Renal cortex interstitium (tissue), 11 donors: ENCODE measurements at regions not wholly inside any gene's neighbourhood (a gene's known extent, or its start where the extent isn't known, plus 50 kb on each side); places are given as distances from the start of the nearest gene placed in this dataset.

ENCODE experiments used
- DNase-seq, 11 donors: peaks; one replicate each; pipeline ENCODE4 v3.0.0-alpha.2; 2013; ENCODE audit warnings: low read depth in 9 of 11, low spot score in 4 of 11; ENCODE audit errors: extremely low read depth in 1 of 11

DNA sequence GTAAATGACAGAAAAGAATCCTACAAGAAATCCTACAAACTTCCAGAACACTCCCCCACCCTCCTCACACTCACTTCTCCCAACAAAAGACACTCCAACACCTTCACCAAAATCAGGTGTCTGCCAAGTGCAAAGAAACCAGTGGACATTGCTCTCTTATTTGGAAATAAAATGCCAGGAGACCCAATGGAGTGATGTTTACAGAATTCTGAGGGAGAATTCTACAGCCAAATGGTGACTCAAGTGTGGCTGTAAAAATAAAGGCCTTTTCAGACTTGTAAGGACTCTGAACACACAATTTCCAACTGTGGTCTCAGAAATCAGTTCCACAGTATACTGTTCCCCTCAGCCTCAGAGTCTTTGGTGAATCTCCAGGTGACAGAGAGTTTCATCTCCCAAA is 109.6 kb upstream of the CARMIL1 start:
- DNase-seq, result no peak

GRCh38 chr6:25169961-25170360 is 109.2 kb upstream of the CARMIL1 start:
- DNase-seq, result no peak

- no peak for DNase-seq
Measured at GRCh38 chr6:25170640-25171039, 108.5 kb upstream of the CARMIL1 start.

GRCh38 chr6:25171301-25171700 is 107.9 kb upstream of the CARMIL1 start:
- no peak for DNase-seq

DNA sequence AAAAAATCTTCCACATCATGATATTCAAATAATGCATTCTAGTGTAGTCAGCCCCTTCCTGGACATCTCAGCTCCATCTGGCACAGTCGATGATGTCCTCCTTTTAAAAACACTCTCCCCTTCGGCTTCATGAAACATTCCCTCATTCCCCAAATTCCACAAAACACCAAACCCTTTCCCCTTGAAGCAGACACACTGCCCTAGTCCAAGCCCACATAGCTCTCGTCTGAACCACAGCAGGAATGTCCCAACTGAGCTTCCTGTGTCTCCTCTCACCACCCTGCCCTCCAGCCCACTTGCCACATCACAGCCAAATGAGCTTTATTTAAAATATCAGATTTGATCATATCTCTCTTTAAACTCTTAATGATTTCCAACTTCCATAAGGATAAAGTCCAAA is 106.4 kb upstream of the CARMIL1 start:
- DNase-seq, result no peak

- no peak for DNase-seq
Measured at GRCh38 chr6:25173246-25173645, 105.9 kb upstream of the CARMIL1 start.

- DNase-seq, result no peak
Measured at GRCh38 chr6:25173951-25174474, 105.2 kb upstream of the CARMIL1 start.

- no peak for DNase-seq
Measured at GRCh38 chr6:25174678-25175077, 104.5 kb upstream of the CARMIL1 start.

DNA sequence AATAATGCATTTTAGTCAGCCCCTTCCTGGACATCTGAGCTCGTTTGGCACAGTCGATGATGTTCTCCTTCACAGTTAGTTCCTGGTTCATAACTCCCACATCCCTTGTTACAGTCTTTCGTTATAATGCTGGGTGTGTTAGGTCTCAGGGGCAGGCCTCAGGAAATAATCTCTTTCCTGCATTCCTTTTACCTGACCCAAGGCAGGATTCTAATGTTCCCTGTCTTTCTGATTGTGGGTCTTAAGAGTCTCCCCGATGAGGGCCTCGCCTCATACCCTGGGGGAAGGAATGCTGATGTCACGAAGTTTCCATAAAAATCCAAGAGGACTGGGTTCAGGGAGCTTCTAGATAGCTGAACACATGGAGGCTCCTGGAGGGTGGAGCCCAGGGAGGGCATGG is 104.0 kb upstream of the CARMIL1 start:
- DNase-seq, result no peak

DNA sequence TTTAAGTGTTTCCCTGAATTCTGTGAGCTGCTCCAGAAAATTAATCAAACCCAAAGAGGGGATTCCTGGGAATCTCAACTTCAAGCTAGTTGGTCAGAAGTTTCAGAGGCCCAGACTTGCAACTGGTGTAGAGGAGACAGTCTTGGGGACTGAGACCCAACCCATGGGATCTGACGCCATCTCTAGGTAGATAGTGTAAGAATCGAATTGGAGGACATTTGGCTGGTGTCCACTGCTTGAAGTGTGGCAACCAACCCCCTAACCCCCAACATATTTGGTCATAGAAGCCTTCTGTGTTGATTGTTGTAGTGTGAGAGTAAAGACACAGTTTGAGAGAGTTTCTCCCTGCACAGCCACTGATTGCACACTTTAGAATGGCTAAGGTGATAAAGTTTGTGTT is 103.5 kb upstream of the CARMIL1 start:
- no peak for DNase-seq

GRCh38 chr6:25176466-25176865 is 102.7 kb upstream of the CARMIL1 start:
- DNase-seq, result no peak

GRCh38 chr6:25177500-25178028 is 101.6 kb upstream of the CARMIL1 start:
- DNase-seq, result no peak

DNA sequence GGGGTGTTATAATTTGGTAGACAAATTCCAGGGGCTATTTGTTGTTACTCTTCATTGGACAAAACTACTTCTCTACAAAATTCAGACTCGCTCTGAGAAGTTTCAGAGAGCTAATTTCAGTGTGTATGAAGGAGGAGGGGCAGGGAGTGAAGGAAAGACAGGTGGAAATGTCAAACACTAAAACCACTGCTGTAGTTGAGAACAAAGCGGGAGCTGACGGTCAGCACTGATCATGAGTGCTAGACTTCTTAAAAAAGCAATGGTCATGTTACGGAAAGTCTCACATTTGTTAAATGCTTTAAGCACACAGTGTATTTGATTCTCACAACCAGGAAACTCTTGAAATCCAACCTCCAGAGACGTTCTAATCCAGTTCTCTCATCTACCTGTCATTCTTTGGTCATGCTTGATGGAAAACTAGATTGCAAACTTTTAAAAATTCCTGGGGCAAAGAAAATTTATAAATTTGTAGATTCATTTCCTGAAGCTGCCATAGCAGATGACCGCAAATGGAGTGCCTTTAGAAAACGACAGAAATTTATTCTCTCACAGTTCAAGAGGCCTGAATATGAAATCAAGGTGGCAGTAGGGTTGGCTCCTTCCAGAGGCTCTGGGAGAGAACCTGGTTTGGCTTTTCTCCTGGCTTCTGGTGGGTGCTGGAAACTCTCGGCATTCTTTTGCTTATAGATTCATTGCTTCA is 100.7 kb upstream of the CARMIL1 start:
- no peak for DNase-seq

GRCh38 chr6:25179051-25179778 is 100.0 kb upstream of the CARMIL1 start:
- DNase-seq, result no peak

- no peak for DNase-seq
Measured at GRCh38 chr6:25180630-25181349, 98.4 kb upstream of the CARMIL1 start.

- no peak for DNase-seq
Measured at GRCh38 chr6:25181350-25181724, 97.8 kb upstream of the CARMIL1 start.

DNA sequence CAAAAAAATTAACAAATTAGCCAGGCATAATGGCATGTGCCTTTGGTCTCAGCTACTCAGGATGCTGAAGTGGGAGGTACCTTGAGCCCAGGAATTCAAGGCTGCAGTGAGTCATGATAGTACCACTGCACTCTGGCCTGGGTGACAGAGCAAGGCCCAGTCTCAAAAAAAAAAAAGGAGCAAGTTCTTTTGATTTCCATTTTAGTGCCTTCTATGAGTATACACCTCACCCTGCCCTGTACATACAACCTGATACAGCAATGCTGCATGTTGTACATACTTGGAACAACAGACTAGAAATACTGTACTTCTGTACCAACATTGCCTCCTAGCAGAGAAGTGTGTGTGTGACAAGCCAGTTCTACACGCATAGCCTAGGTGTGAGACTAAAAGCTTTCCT is 97.3 kb upstream of the CARMIL1 start:
- no peak for DNase-seq

DNA sequence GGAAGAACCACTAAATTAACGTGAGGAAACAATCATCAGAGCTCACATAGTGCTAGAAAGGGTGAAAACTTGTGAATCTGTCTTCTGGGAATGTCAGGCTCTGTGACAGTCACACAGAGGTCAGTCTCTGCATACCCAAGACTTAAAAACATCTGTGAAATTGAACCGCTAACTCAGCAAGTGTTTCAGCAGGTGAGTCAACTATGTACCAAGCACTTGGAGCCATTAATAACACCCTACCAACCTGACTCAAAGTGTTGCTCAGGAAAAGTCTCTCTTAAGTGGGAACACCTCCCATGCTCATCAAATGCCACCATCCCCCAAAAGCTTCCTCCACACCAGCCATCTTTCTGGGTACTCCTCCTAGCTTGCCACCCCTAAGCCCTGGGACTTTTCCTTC is 92.3 kb upstream of the CARMIL1 start:
- no peak for DNase-seq

GRCh38 chr6:25188232-25188631 is 90.9 kb upstream of the CARMIL1 start:
- no peak for DNase-seq
